Nephron progenitor cell (in vitro differentiated cells): ENCODE measurements at regions not wholly inside any gene's neighbourhood (a gene's known extent, or its start where the extent isn't known, plus 50 kb on each side); places are given as distances from the start of the nearest gene placed in this dataset.

Experiments used
- DNase-seq: peaks from one replicate; pipeline ENCODE4 v3.0.0; 2021
- H3K27ac Mint-ChIP-seq: 2 replicates; pipeline ENCODE4 v1.8.0; 2021; ENCODE audit warnings: mild to moderate bottlenecking, moderate library complexity, mixed read lengths
- H3K27me3 Mint-ChIP-seq: 2 replicates; pipeline ENCODE4 v1.8.0; 2021; ENCODE audit warnings: mild to moderate bottlenecking, low read depth, mixed read lengths; ENCODE audit not compliant: poor library complexity
- H3K36me3 Mint-ChIP-seq: 2 replicates; pipeline ENCODE4 v1.8.0; 2021; ENCODE audit warnings: low read depth, mixed read lengths
- H3K4me1 Mint-ChIP-seq: 2 replicates; pipeline ENCODE4 v1.8.0; 2021; ENCODE audit warnings: mixed read lengths
- H3K4me3 Mint-ChIP-seq: 2 replicates; pipeline ENCODE4 v1.8.0; 2021; ENCODE audit warnings: mild to moderate bottlenecking, moderate library complexity, mixed read lengths
- H3K9me3 Mint-ChIP-seq: 2 replicates; pipeline ENCODE4 v1.8.0; 2021; ENCODE audit warnings: mild to moderate bottlenecking, moderate library complexity, mixed read lengths
- CTCF ChIP-seq: fragments of 200-600 bp; sonication (generic); IDR thresholded peaks from 2 replicates; pipeline ENCODE4 v1.5.0; 2021; ENCODE audit warnings: antibody characterized with exemption

DNA sequence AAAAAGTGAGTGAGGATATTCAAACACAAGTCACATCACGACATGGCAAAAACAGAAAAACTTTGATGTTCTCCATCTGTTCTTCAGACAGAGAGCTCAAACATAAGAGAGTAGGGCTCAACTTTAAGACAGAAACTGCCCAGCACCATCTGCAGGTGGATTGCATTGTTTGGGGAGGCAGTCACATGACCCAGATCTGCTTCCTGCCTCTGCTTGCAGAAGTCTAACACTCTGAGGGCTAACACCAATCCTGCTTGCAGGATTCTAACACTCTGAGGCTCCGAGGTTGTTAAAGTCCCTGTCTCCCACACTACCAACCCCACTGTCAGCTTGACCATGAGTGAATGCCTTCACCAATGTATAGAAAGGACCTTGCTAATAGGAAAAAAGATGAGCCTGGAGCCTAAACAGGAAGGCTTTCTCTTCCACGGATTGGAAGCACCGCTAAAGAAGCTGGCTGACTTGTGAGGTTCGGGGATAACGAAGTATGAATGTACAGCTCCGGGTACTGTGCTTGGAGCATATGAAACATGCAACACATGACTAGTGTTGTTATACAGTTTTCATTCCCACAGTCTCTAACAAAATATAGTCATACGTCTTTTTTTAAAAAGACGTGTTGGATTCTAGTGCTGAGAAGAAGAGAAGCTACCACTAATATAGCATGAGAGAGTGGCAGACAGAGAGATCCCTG lies 176.6 kb upstream of the CREB1 start:
- Mint-ChIP-seq H3K36me3 (no peaks in the 10 kb centered on the region), H3K4me3 (no peak overlapping the region), H3K27me3 (no peaks in the 10 kb centered on the region), H3K4me1 (peaks cover 15% of the 10 kb centered on the region), H3K9me3 (peaks cover 17% of the 10 kb centered on the region), H3K27ac (no peak overlapping the region)
- DNase-seq: no peak
- TF ChIP-seq CTCF: no peak

GRCh38 chr2:207353836-207354235 lies 175.9 kb upstream of the CREB1 start:
- H3K36me3 Mint-ChIP-seq: no peaks in the 10 kb centered on the region

GRCh38 chr2:207354462-207354861 lies 175.3 kb upstream of the CREB1 start:
- Mint-ChIP-seq H3K36me3 (no peaks in the 10 kb centered on the region), H3K27me3 (no peaks in the 10 kb centered on the region), H3K4me3 (no peak overlapping the region), H3K9me3 (peaks cover 4% of the 10 kb centered on the region), H3K4me1 (peaks cover 15% of the 10 kb centered on the region), H3K27ac (no peak overlapping the region)
- no peak for TF ChIP-seq CTCF
- no peak for DNase-seq

More at GRCh38 chr2:207353836-207354235, 175.9 kb upstream of the CREB1 start:
- DNase-seq: no peak
- Mint-ChIP-seq H3K4me1 (peaks cover 15% of the 10 kb centered on the region), H3K27ac (no peak overlapping the region), H3K4me3 (no peak overlapping the region), H3K27me3 (no peaks in the 10 kb centered on the region), H3K9me3 (peaks cover 10% of the 10 kb centered on the region)
- no peak for TF ChIP-seq CTCF

- Mint-ChIP-seq H3K9me3 (peaks cover 14% of the 10 kb centered on the region), H3K27me3 (peaks cover 3% of the 10 kb centered on the region), H3K4me1 (peaks cover 15% of the 10 kb centered on the region), H3K27ac (peak overlapping the region; percentile 49), H3K4me3 (no peak overlapping the region), H3K36me3 (no peaks in the 10 kb centered on the region)
- DNase-seq: no peak
- no peak for TF ChIP-seq CTCF
Measured at GRCh38 chr2:207356567-207356966, 173.2 kb upstream of the CREB1 start.

DNA sequence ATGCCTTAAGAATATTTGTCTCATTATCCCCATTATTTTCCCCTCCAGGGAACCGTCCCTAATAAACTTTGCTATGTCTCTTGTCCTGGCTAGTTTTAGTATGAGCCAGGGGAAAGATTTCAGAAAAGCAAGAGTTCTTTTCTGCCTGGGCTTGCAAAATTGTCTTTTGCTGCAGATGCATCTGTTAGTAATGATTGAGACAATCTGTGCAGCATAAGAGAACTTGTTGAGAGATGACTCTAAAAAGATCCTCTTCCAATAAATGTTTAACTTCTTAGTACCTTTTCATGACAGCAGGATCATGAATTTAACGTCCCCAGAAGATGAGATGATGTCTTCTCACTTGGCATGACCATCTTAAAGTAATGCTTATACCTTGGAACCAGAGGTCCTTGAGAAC lies 172.5 kb upstream of the CREB1 start:
- Mint-ChIP-seq H3K4me3 (no peak overlapping the region), H3K9me3 (peaks cover 20% of the 10 kb centered on the region), H3K27me3 (peaks cover 3% of the 10 kb centered on the region), H3K27ac (peak overlapping the region; percentile 33), H3K4me1 (peaks cover 15% of the 10 kb centered on the region), H3K36me3 (no peaks in the 10 kb centered on the region)
- no peak for DNase-seq
- no peak for TF ChIP-seq CTCF

DNA sequence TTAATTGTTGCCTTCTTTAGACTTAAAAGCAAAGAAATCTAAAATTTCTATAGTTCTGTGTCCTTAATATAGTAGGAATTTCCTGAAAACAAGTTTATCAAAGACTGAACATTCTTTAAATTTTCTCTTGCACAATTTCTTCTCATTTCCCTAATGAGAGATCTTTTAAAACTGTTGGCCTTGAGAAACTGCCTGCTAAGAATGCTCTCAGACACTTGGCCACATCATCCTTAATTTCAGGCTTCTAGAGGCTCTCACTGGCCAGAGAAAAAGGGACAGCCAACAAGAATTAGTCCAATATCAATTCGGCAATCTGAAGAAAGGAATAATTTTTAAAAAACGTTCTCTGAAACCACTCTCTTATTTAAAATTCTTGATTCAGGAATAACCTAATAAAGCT lies 167.0 kb upstream of the CREB1 start:
- Mint-ChIP-seq H3K27ac (no peak overlapping the region), H3K36me3 (no peaks in the 10 kb centered on the region), H3K4me3 (no peak overlapping the region), H3K27me3 (peaks cover 6% of the 10 kb centered on the region), H3K4me1 (no peaks in the 10 kb centered on the region), H3K9me3 (peaks cover 22% of the 10 kb centered on the region)
- no peak for TF ChIP-seq CTCF
- DNase-seq: no peak
